Motor neuron (in vitro differentiated cells): ENCODE measurements at regions not wholly inside any gene's neighbourhood (a gene's known extent, or its start where the extent isn't known, plus 50 kb on each side); places are given as distances from the start of the nearest gene placed in this dataset.

Source experiments
- ATAC-seq, 8 experiments: fragments of 200-7000 bp; cut with Tn5 transposase; replicated peaks in 6 of 8; 2 replicates each; pipeline ENCODE4 v1.8.0; 2021; ENCODE audit warnings: mild to moderate bottlenecking in 8 of 8, moderate library complexity in 8 of 8
- H3K27ac ChIP-seq, 2 donors: fragments of 250-450 bp; sonication (Bioruptor Pico); 2 replicates each; pipeline ENCODE4 v1.9.0; 2021; ENCODE audit warnings: antibody characterized with exemption in 2 of 2, mild to moderate bottlenecking in 2 of 2, moderate library complexity in 1 of 2
- H3K4me1 ChIP-seq, 2 donors: fragments of 250-450 bp; sonication (Bioruptor Pico); replicated peaks in 1 of 2; 2 replicates each; pipeline ENCODE4 v1.6.1; 2021; ENCODE audit warnings: antibody characterized with exemption in 2 of 2, mild to moderate bottlenecking in 2 of 2, moderate library complexity in 1 of 2
- H3K4me3 ChIP-seq, 5 donors: fragments of 250-450 bp; sonication (Bioruptor Pico); 2 replicates each; pipeline ENCODE4 v1.9.0; 2021; ENCODE audit warnings: antibody characterized with exemption in 5 of 5, mild to moderate bottlenecking in 5 of 5, moderate library complexity in 4 of 5
- WGBS, 10 experiments: fragments of 450-650 bp; shearing (Covaris generic); methylation state at CpG; one replicate each; pipeline ENCODE4 v1.0.0; 2022; 5-methylcytosine and 5-hydroxymethylcytosine counted together
- in situ Hi-C, 9 experiments: fragments of 400-800 bp; cut with MboI; loops; one replicate each; pipeline ENCODE4 v1.15.0; 2021; ENCODE audit warnings: low sequenced_read_pairs in 9 of 9, low pct_unique_long_range_greater_than_20kb in 2 of 9; ENCODE audit not compliant: unreplicated experiment in 9 of 9

DNA sequence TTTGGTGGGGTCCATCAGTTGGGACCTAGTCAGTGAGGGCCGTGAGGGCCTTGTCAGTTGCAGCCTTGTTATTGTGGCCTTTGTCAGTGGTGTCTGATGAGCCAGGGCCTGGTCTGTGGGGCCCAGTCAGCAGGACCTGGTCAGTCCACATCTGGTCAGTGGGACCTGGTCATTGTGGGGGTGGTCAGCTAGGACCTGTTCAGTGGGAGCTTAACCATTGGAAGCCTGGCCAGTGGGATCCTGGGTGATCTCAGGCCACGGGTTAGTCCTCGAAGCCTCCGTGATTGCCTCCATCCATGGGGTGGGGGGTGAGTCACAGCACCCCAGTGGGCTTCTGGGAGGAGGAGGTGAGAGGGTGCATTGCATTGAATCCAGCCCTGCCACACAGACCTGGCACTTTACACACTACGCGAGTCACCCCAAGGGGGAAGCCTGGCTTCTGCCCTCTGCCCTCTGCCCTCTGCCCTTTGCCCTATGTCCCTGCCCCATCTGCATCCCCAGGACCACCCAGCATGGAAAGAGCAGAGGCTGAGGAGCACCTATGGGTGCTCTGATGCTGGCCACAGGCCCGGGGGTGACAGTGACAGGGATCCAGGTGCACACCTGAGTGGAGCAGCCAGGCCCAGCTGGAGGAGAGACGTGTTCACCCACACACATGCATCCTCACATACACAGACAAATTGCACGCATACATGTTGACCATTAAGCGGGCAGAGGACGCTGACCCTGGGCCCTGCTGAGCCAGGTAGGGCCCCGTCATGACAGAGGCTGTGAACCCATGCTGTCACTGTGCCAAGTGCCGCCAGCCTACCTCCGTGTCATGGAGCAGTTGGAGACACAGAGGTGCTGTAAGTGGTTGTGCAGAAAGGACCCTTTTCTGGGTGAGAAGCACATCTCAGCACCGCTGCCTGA is 59.8 kb upstream of the TPM4 start:
- H3K27ac ChIP-seq, result no peak overlapping the region
- WGBS, 10 experiments, result 40 to 100% (median 60%) methylated on average over 1 to 4 of the region's 15 CpGs; no CpG with 5 or more reads in 7 of the 10 experiments
- H3K4me3 ChIP-seq, result no peak overlapping the region
- no peak for ATAC-seq
- in situ Hi-C loops, result no loop called here
- H3K4me1 ChIP-seq, result no peaks in the 10 kb centered on the region

DNA sequence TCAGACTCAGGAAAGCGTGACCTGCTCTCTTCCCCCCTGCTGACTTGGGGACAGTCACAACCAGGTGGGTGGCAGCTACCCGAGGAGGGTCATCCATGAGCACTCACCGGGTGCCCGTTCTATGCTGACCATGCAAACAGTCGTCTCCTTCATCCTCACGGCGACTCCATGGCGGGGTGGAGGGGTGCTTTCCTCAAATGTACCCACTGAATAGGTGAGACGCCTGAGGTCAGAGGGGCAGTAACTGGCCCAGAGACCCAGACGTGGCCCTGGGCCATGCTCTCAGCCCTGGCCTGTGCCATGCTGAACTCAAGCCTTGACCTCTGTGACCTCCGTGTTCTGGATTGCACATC is 59.2 kb upstream of the TPM4 start:
- in situ Hi-C loops, result no loop called here
- WGBS, 10 experiments, result 47% methylated on average over 3 of the region's 11 CpGs; no CpG with 5 or more reads in 9 of the 10 experiments
- ATAC-seq, result no peak
- Histone ChIP-seq H3K4me1 (no peaks in the 10 kb centered on the region), H3K4me3 (no peak overlapping the region), H3K27ac (no peak overlapping the region)

DNA sequence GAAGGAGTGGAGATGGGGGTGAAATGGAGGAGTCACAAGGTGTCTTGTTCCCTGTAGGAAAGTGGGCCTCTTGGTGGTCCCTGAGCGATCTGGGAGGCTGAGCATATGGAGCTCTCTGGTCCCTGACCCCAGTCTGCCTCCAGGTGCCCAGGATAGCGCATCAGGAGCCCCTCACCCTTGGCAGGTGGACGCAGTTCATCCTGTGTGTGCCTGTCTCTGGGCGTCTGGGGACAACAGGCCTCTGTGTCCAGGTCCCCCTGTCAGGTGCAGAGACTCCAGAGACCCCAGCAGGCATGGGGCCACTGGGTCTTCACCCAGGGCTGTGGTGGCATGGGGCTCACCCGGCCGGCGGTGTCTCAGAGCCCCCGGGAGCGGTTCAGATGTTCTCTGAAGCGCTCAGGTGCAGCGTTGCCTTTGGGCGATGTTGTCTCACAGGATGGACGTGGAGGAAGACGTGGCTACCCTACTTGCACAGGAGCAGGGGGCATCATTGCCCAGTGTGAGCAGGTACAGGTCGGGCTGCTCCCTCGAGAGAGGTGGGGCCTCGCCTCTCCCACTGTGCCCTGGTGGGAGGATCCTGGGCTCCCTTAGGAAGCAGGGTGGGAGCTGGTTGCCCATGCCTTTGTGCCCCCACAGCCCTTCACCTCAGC is 58.1 kb upstream of the TPM4 start:
- H3K4me3 ChIP-seq, result no peak overlapping the region
- H3K27ac ChIP-seq, result no peak overlapping the region
- H3K4me1 ChIP-seq, result no peaks in the 10 kb centered on the region
- in situ Hi-C loops, result no loop called here
- ATAC-seq, result no peak
- 0 to 100% (median 68%) methylated on average over 1 to 6 of the region's 17 CpGs; no CpG with 5 or more reads in 6 of the 10 experiments for WGBS, 10 experiments

DNA sequence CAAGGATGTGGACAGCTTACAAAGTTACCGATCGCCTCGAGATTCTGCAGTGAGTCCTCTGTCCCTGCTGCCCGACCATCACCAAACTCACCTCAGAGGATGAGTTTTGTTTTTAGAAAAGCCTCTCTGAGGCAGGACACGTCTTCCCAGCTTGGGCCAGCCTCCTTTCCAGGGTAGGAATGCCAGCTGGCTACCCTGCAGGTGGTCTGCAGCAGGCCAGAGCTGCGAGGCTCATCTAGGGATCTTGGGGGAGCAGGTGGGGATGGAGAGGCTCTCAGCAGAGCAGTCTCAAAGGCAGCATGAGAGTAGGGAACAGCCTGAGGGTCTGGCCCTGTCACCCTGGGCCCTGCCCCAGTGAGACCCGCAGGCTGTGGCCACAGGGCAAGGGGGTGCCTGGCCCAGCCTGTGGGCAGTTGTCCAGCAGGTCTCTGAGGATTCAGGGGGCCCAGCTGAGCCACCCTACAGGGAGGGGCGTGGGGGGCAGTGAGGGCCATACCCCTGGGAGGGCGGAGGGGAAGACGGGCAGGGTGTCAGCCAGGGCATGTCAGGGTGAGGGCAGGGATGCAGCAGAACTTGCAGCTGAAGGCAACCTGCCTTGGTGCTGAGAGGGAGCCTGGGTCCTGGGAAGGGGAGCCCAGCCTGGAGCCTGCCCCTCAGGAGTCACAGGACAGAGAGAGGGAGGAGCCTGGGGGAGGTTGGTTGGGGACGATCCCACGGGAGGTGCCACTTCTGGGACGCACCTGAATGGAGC is 57.3 kb upstream of the TPM4 start:
- in situ Hi-C loops, result no loop called here
- 40 to 75% (median 52%) methylated on average over 1 to 4 of the region's 13 CpGs; no CpG with 5 or more reads in 6 of the 10 experiments for WGBS, 10 experiments

DNA sequence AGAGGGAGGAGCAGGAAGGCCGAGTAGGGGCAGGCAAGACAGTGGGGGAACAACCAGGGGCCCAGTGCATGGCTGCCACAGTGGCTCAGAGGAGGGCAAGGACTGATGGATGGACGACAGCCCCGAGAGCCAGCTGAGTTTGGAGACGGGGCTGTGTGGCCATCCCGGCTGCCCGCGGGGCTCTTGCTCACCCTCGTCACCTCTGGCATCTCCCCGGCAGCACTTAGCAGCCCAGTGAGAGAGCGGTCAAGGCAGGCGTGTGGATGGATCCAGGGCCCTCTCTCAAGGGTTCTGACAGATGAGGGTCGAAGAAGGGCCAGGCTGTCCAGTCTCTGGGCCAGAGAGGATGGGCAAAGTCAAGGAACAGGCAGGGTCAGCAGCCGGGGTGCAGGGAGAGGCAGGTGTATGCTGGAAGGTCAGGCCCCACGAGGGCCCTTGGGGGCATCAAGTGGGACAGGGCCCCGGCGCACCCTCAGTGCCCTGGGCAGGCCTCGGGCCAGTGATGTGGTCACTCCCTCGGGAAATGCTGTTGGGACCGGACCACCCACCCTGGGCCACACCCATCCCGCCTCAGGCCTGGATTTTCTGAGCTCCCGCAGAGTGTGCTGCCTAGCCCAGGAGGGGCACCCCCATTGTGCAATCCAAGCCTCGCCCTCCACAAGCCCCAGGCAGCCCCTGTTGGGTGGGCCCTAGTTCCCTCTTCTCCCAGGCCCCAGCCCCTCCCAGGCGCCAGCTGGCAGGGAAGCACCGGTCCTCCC is 56.4 kb upstream of the TPM4 start:
- H3K4me1 ChIP-seq, result no peaks in the 10 kb centered on the region
- H3K4me3 ChIP-seq, result no peak overlapping the region
- ATAC-seq, result peak in 3 of 8 experiments; percentile 76 to 93 (median 89)
- in situ Hi-C loops, result no loop called here
- WGBS, 10 experiments, result no CpG with 5 or more reads among the region's 24 CpGs
- H3K27ac ChIP-seq, result no peak overlapping the region

More for the DNA sequence above, 57.3 kb upstream of the TPM4 start:
- H3K4me3 ChIP-seq, result no peak overlapping the region
- no peak for ATAC-seq
- H3K27ac ChIP-seq, result no peak overlapping the region
- no peaks in the 10 kb centered on the region for H3K4me1 ChIP-seq

DNA sequence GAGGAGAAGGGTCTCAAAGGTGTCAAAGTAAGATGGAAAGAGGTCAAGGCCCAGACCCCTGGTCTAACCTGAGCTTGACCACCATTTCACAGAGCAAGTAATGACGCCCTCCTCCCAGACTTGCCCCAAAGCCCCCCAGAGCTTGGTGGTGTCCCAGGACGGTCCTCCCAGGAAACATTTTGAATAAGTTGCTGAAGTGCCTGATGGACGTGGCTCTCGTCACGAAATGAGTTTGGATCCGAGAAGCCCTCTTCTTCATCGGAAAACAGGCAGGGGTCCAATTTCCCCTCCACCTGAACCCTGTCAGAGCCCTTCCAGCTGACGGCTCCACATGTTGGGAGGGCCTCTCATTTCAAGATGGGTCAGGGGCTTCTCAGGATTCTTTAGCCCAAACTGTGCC is 54.5 kb upstream of the TPM4 start:
- no peaks in the 10 kb centered on the region for H3K4me1 ChIP-seq
- 61 to 81% (median 67%) methylated on average over 3 to 6 of the region's 8 CpGs; no CpG with 5 or more reads in 6 of the 10 experiments for WGBS, 10 experiments
- no peak overlapping the region for H3K4me3 ChIP-seq
- in situ Hi-C loops, result no loop called here
- no peak for ATAC-seq
- H3K27ac ChIP-seq, result no peak overlapping the region

DNA sequence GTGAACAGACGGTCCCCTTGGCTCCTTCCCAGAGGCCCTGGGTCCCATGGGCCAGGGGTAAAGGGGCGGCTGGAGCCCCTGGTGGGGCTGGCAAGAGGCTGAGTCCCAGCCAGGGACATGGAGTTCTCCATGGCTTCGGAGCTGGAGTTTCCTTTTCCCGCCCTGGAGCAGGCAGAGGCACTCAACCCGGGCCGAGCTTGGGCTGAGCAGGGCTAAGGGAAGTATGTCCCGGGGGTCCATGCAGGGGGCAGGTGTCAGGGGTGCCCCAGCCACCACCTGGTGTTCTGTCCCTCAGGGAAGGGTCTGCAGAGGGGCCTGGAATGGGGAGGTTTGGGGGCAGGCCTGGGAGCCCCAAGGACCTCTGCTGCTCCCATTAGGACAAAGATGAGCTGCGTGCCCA is 54.0 kb upstream of the TPM4 start:
- Histone ChIP-seq H3K27ac (no peak overlapping the region), H3K4me3 (no peak overlapping the region), H3K4me1 (no peaks in the 10 kb centered on the region)
- WGBS, 10 experiments, result 40 to 100% (median 60%) methylated on average over 1 to 4 of the region's 8 CpGs; no CpG with 5 or more reads in 7 of the 10 experiments
- no peak for ATAC-seq
- in situ Hi-C loops, result no loop called here

DNA sequence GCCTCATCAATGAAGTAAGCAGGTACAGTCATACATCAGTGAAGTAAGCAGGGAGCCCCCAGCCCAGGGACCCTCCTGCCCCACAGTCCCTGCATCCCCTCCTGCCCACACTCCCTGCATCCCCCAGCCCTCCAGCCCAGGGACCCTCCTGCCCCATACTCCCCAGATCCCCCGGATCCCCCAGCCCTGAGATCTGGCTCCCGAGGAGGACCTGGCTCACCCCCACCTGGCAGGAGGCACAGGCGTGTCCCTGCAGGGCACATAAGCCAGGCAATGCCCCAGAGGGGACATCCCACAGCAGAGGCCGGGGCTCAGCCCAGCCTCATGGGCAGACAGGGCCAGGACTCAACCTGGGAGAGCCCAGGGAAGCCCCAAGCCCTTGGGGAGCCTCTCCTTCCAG is 53.6 kb upstream of the TPM4 start:
- no peak overlapping the region for H3K4me3 ChIP-seq
- in situ Hi-C loops, result no loop called here
- no peaks in the 10 kb centered on the region for H3K4me1 ChIP-seq
- peak in 1 of 8 experiments; percentile 42 for ATAC-seq
- H3K27ac ChIP-seq, result no peak overlapping the region
- no CpG with 5 or more reads among the region's 4 CpGs for WGBS, 10 experiments

DNA sequence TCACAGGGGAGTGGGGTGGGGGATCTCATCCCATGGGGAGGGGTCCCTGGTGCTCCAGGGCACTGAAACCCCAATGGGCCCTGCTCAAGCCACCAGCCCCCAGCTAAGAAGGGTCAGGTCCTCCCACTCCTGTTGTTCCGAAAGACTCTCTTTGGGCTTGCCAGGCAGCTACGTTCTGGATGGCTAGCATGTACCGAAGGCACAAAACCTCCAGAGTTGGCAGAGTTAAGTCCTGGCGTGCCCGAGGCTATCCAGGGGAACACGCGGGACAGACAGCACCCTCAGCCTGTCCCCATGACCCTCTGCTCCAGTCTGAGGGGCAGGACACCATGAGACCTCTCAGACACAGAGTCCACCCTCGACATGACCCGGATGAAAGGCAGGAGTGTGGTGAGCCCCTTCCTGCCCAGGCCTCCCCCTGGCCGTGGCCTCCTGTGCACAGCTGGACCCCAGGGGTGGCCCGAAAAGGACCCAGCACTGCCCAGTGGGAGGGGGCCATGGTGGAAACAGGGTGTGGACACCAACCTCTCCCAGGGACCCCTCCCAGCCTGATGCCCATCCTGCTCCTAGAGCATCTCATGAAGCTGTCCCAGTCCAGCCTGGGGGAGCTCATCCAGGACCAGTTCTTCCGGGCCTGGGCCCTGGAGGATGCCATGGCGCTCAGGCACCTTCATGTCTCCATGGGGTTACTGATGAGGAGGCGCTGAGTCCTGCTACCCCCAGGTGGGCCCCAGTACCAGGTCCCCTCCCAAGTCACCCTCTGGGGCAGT is 53.0 kb upstream of the TPM4 start:
- H3K27ac ChIP-seq, result no peak overlapping the region
- in situ Hi-C loops, result no loop called here
- 20 to 41% (median 20%) methylated on average over 1 to 4 of the region's 14 CpGs; no CpG with 5 or more reads in 7 of the 10 experiments for WGBS, 10 experiments
- H3K4me1 ChIP-seq, result no peaks in the 10 kb centered on the region
- H3K4me3 ChIP-seq, result no peak overlapping the region
- no peak for ATAC-seq

DNA sequence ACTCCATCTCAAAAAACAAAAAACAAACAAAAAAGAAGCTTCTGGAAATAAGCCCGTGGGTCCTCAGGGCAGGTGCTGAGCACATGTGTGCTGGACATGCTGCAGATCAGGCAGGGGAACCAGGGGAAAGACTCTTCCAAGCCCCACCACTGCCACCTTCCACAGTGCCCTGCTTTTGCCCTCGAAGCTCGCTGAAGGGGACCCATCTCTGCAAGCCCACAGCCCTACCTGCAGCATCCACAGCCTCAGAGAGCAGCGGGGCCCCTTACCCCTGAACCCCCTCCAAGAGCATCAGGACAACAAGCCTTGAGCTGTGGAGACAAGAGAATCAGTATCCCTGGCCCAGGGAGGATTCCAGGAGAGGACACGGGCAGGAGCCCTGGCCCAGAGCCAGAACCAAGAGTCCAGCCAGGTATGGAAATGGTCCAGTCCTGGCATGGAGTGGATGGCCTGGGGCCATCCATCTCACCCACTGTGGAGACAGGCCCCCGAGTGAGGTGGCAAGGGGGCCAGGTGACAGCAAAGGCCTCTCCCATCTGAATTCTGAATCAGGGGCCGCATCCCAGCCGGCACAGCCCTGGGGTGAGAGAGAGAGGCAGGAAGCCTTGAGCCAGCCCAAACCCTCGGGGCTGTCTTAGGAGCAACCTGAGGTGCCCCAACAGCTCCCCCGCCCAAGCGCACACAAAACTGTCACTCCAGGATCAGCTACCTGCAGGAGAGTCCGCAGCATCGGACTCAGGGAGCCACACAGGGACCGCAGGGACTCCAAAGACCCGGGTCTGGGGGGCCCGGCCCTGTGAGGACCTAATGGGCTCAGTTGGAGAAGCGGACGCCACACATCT is 51.8 kb upstream of the TPM4 start:
- Histone ChIP-seq H3K4me1 (no peaks in the 10 kb centered on the region), H3K4me3 (no peak overlapping the region), H3K27ac (no peak overlapping the region)
- in situ Hi-C loops, result loop anchor here in 5 of 9 experiments (25.0 kb wide), 1 partner anchor 163 kb away; the partner anchor contains the start of genes AP1M1 (in 5 of the 5) and FAM32A (in 5 of the 5)
- WGBS, 10 experiments, result 21 to 75% (median 60%) methylated on average over 1 to 10 of the region's 18 CpGs; no CpG with 5 or more reads in 5 of the 10 experiments
- ATAC-seq, result no peak
